Prostate gland (tissue), 2 donors: ENCODE measurements at regions not wholly inside any gene's neighbourhood (a gene's known extent, or its start where the extent isn't known, plus 50 kb on each side); places are given as distances from the start of the nearest gene placed in this dataset.

Experiments
- DNase-seq: peaks from one replicate; pipeline ENCODE4 v3.0.0-alpha.2; 2019; ENCODE audit warnings: low spot score
- H3K27ac ChIP-seq, 2 donors: fragments of 200-600 bp; sonication (generic); 2 replicates each; pipeline ENCODE4 v1.5.1; 2017 to 2019
- H3K27me3 ChIP-seq: fragments of 200-600 bp; sonication (generic); replicated peaks from 2 replicates; pipeline ENCODE4 v1.5.1; 2019; ENCODE audit not compliant: insufficient read depth
- H3K36me3 ChIP-seq, 2 donors: fragments of 200-600 bp; sonication (generic); 1 replicate in 1 of 2; 2 replicates in 1 of 2; pipeline versions ENCODE4 v1.5.1 to v1.8.1; 2017 to 2019
- H3K4me1 ChIP-seq: fragments of 200-600 bp; sonication (generic); replicated peaks from 2 replicates; pipeline ENCODE4 v1.5.1; 2019
- H3K4me3 ChIP-seq, 2 donors: fragments of 200-600 bp; sonication (generic); 2 replicates each; pipeline ENCODE4 v1.5.1; 2017 to 2019
- H3K9me3 ChIP-seq: fragments of 200-600 bp; sonication (generic); 2 replicates; pipeline ENCODE4 v1.5.1; 2017
- CTCF ChIP-seq, 4 experiments: fragments of 200-600 bp in 2 of 4; fragments of 450-650 bp in 2 of 4; sonication (generic) in 2 of 4; IDR thresholded peaks; 1 replicate in 3 of 4; 2 replicates in 1 of 4; pipeline ENCODE4 v1.5.1; 2016 to 2019; ENCODE audit warnings: antibody characterized with exemption in 4 of 4, mild to moderate bottlenecking in 2 of 4, moderate library complexity in 2 of 4
- POLR2A ChIP-seq: fragments of 450-650 bp; IDR thresholded peaks from one replicate; pipeline ENCODE4 v1.6.1; 2016; ENCODE audit warnings: antibody characterized with exemption, mild to moderate bottlenecking
- POLR2AphosphoS5 ChIP-seq: sonication (generic); formaldehyde crosslinking; IDR thresholded peaks from one replicate; pipeline ENCODE4 v1.6.1; 2017; ENCODE audit warnings: antibody characterized with exemption
- WGBS: methylation state at CpG from one replicate; pipeline ENCODE4 v1.1.5; 2018; 5-methylcytosine and 5-hydroxymethylcytosine counted together
- intact Hi-C: fragments of 100-400 bp; cut with DNase I; formaldehyde crosslinking; loops from one replicate; pipeline ENCODE4 v1.14.2; 2022

- WGBS: 71% methylated on average over 6 of the region's 6 CpGs
- Histone ChIP-seq H3K27ac (no peak overlapping the region), H3K36me3 (no peaks in the 10 kb centered on the region), H3K9me3 (no peaks in the 10 kb centered on the region), H3K4me3 (no peak overlapping the region), H3K27me3 (no peaks in the 10 kb centered on the region), H3K4me1 (no peaks in the 10 kb centered on the region)
- TF ChIP-seq CTCF (IDR thresholded peaks at IDR 0.05) (no peak), POLR2AphosphoS5 (no peak), POLR2A (no peak)
- intact Hi-C loops: no loop called here
- DNase-seq: no peak
Measured at GRCh38 chr12:30012816-30013450, 229.2 kb upstream of the TMTC1 start.

- TF ChIP-seq CTCF (IDR thresholded peaks at IDR 0.05): no peak
- TF ChIP-seq POLR2AphosphoS5: no peak
- no peak for TF ChIP-seq POLR2A
- H3K4me1 ChIP-seq: no peaks in the 10 kb centered on the region
- no peaks in the 10 kb centered on the region for H3K9me3 ChIP-seq
- H3K36me3 ChIP-seq: no peaks in the 10 kb centered on the region
- intact Hi-C loops: no loop called here
- H3K27ac ChIP-seq: no peak overlapping the region
- H3K27me3 ChIP-seq: no peaks in the 10 kb centered on the region
- H3K4me3 ChIP-seq: no peak overlapping the region
- 37% methylated on average over 1 of the region's 1 CpG for WGBS
- DNase-seq: no peak
Measured at GRCh38 chr12:30010071-30011052, 226.6 kb upstream of the TMTC1 start.

GRCh38 chr12:30006021-30006420 lies 222.3 kb upstream of the TMTC1 start:
- no peak for DNase-seq
- TF ChIP-seq POLR2AphosphoS5: no peak
- TF ChIP-seq CTCF (IDR thresholded peaks at IDR 0.05): no peak
- no peak for TF ChIP-seq POLR2A
- 67% methylated on average over 1 of the region's 1 CpG for WGBS
- no peaks in the 10 kb centered on the region for H3K36me3 ChIP-seq
- H3K9me3 ChIP-seq: no peaks in the 10 kb centered on the region
- no peak overlapping the region for H3K27ac ChIP-seq
- no peak overlapping the region for H3K4me3 ChIP-seq
- intact Hi-C loops: no loop called here
- H3K4me1 ChIP-seq: no peaks in the 10 kb centered on the region
- no peaks in the 10 kb centered on the region for H3K27me3 ChIP-seq

GRCh38 chr12:30003321-30003720 lies 219.6 kb upstream of the TMTC1 start:
- 65% methylated on average over 2 of the region's 2 CpGs for WGBS
- no peak for TF ChIP-seq CTCF (IDR thresholded peaks at IDR 0.05)
- TF ChIP-seq POLR2AphosphoS5: no peak
- no peak for TF ChIP-seq POLR2A
- no peak for DNase-seq
- Histone ChIP-seq H3K9me3 (no peaks in the 10 kb centered on the region), H3K4me1 (no peaks in the 10 kb centered on the region), H3K27me3 (no peaks in the 10 kb centered on the region), H3K27ac (no peak overlapping the region), H3K36me3 (no peaks in the 10 kb centered on the region), H3K4me3 (no peak overlapping the region)
- intact Hi-C loops: no loop called here
